ENCODE measurements at regions not wholly inside any gene's neighbourhood (a gene's known extent, or its start where the extent isn't known, plus 50 kb on each side); places are given as distances from the start of the nearest gene placed in this dataset.
A peak's percentile ranks its signal among the peaks of the same experiment; 100 is the strongest.

GRCh38 chr18:10352671-10353070 is 101.8 kb upstream of the APCDD1 start:
- Histone ChIP-seq H2AFZ (ENCODE audit: low read depth, low read length) (no peak overlapping the region), H3K36me3 (ENCODE audit: insufficient read depth, low read length) (no peaks in the 10 kb centered on the region), H3K79me2 (ENCODE audit: insufficient read depth, low read length) (no peaks in the 10 kb centered on the region), H3K27me3 (ENCODE audit: insufficient read depth, low read length) (no peaks in the 10 kb centered on the region), H3K4me3 (ENCODE audit: insufficient read depth, low read depth, low read length) (no peak overlapping the region), H4K20me1 (ENCODE audit: insufficient read depth, low read length) (no peaks in the 10 kb centered on the region), H3K9me3 (ENCODE audit: insufficient read depth, low read depth, low read length) (peaks cover 9% of the 10 kb centered on the region), H3K27ac (ENCODE audit: low read depth, low read length) (no peak overlapping the region), H3K9ac (ENCODE audit: low read length) (no peak overlapping the region), H3K4me1 (ENCODE audit: insufficient read depth, low read length) (peaks cover 5% of the 10 kb centered on the region), H3K4me2 (ENCODE audit: low read length) (no peak overlapping the region)
- peaks cover 3% of the 10 kb centered on the region for H3K9me3 Mint-ChIP-seq (ENCODE audit: unreplicated experiment)
- no peaks in the 10 kb centered on the region for H3K27me3 Mint-ChIP-seq (ENCODE audit: low read depth, unreplicated experiment)
- H3K36me3 Mint-ChIP-seq (ENCODE audit: low read depth, unreplicated experiment): no peaks in the 10 kb centered on the region
- H3K27ac Mint-ChIP-seq (ENCODE audit: unreplicated experiment): peak overlapping the region; percentile 63
- no peak for DNase-seq (ENCODE audit: low read depth)
- H3K4me1 Mint-ChIP-seq (ENCODE audit: low read depth, unreplicated experiment): peaks cover 14% of the 10 kb centered on the region
- no peak overlapping the region for H3K4me3 Mint-ChIP-seq (ENCODE audit: unreplicated experiment)
- FAIRE-seq: no peak
- TF ChIP-seq CTCF (IDR thresholded peaks at IDR 0.05; ENCODE audit: insufficient read depth, low read depth, low read length) (no peak), EZH2 (IDR thresholded peaks at IDR 0.05; ENCODE audit: insufficient read depth, low read length) (no peak)

- Histone ChIP-seq H3K79me2 (ENCODE audit: insufficient read depth, low read length) (no peaks in the 10 kb centered on the region), H2AFZ (ENCODE audit: low read depth, low read length) (no peak overlapping the region), H4K20me1 (ENCODE audit: insufficient read depth, low read length) (no peaks in the 10 kb centered on the region), H3K9ac (ENCODE audit: low read length) (no peak overlapping the region), H3K4me3 (ENCODE audit: insufficient read depth, low read depth, low read length) (no peak overlapping the region), H3K27me3 (ENCODE audit: insufficient read depth, low read length) (no peaks in the 10 kb centered on the region), H3K4me2 (ENCODE audit: low read length) (peak overlapping the region; percentile 37), H3K9me3 (ENCODE audit: insufficient read depth, low read depth, low read length) (peaks cover 9% of the 10 kb centered on the region), H3K4me1 (ENCODE audit: insufficient read depth, low read length) (peaks cover 5% of the 10 kb centered on the region), H3K36me3 (ENCODE audit: insufficient read depth, low read length) (no peaks in the 10 kb centered on the region), H3K27ac (ENCODE audit: low read depth, low read length) (no peak overlapping the region)
- peak; percentile 92 for DNase-seq (ENCODE audit: low read depth)
- no peak for TF ChIP-seq CTCF (IDR thresholded peaks at IDR 0.05; ENCODE audit: insufficient read depth, low read depth, low read length)
- no peak for TF ChIP-seq EZH2 (IDR thresholded peaks at IDR 0.05; ENCODE audit: insufficient read depth, low read length)
- Mint-ChIP-seq H3K27ac (ENCODE audit: unreplicated experiment) (no peak overlapping the region), H3K4me3 (ENCODE audit: unreplicated experiment) (no peak overlapping the region), H3K27me3 (ENCODE audit: low read depth, unreplicated experiment) (no peaks in the 10 kb centered on the region), H3K36me3 (ENCODE audit: low read depth, unreplicated experiment) (no peaks in the 10 kb centered on the region), H3K9me3 (ENCODE audit: unreplicated experiment) (peaks cover 3% of the 10 kb centered on the region), H3K4me1 (ENCODE audit: low read depth, unreplicated experiment) (peaks cover 14% of the 10 kb centered on the region)
- FAIRE-seq: no peak
Observed at GRCh38 chr18:10353791-10354190, 100.6 kb upstream of the APCDD1 start.

- H2AFZ ChIP-seq (ENCODE audit: low read depth, low read length): no peak overlapping the region
- H3K36me3 Mint-ChIP-seq (ENCODE audit: low read depth, unreplicated experiment): no peaks in the 10 kb centered on the region
- no peak overlapping the region for H3K4me3 Mint-ChIP-seq (ENCODE audit: unreplicated experiment)
- H3K27ac Mint-ChIP-seq (ENCODE audit: unreplicated experiment): no peak overlapping the region
- H3K9me3 Mint-ChIP-seq (ENCODE audit: unreplicated experiment): peaks cover 3% of the 10 kb centered on the region
- no peaks in the 10 kb centered on the region for H3K27me3 Mint-ChIP-seq (ENCODE audit: low read depth, unreplicated experiment)
- H4K20me1 ChIP-seq (ENCODE audit: insufficient read depth, low read length): no peaks in the 10 kb centered on the region
- H3K36me3 ChIP-seq (ENCODE audit: insufficient read depth, low read length): no peaks in the 10 kb centered on the region
- no peaks in the 10 kb centered on the region for H3K79me2 ChIP-seq (ENCODE audit: insufficient read depth, low read length)
- H3K4me2 ChIP-seq (ENCODE audit: low read length): peak overlapping the region; percentile 37
- peaks cover 9% of the 10 kb centered on the region for H3K9me3 ChIP-seq (ENCODE audit: insufficient read depth, low read depth, low read length)
- no peaks in the 10 kb centered on the region for H3K27me3 ChIP-seq (ENCODE audit: insufficient read depth, low read length)
- H3K4me3 ChIP-seq (ENCODE audit: insufficient read depth, low read depth, low read length): no peak overlapping the region
- peaks cover 5% of the 10 kb centered on the region for H3K4me1 ChIP-seq (ENCODE audit: insufficient read depth, low read length)
- H3K27ac ChIP-seq (ENCODE audit: low read depth, low read length): no peak overlapping the region
- FAIRE-seq (no peak), DNase-seq (ENCODE audit: low read depth) (peak; percentile 16)
- no peak overlapping the region for H3K9ac ChIP-seq (ENCODE audit: low read length)
- no peak for TF ChIP-seq EZH2 (IDR thresholded peaks at IDR 0.05; ENCODE audit: insufficient read depth, low read length)
- TF ChIP-seq CTCF (IDR thresholded peaks at IDR 0.05; ENCODE audit: insufficient read depth, low read depth, low read length): no peak
- peaks cover 14% of the 10 kb centered on the region for H3K4me1 Mint-ChIP-seq (ENCODE audit: low read depth, unreplicated experiment)
Observed at GRCh38 chr18:10354241-10354811, 100.1 kb upstream of the APCDD1 start.

Data from astrocyte (in vitro differentiated cells and primary cell).